ENCODE measurements at regions not wholly inside any gene's neighbourhood (a gene's known extent, or its start where the extent isn't known, plus 50 kb on each side); places are given as distances from the start of the nearest gene placed in this dataset.

GRCh38 chr2:14544247-14544646 is 88.3 kb upstream of the LRATD1 start:
- H3K4me1 ChIP-seq (replicated peaks in 1 of 2; ENCODE audit: control insufficient read depth in 2 of 2, insufficient read depth in 2 of 2, low read length in 2 of 2) = no peaks in the 10 kb centered on the region
- no peaks in the 10 kb centered on the region for H3K9me3 ChIP-seq (replicated peaks; ENCODE audit: control insufficient read depth, insufficient read depth, low read depth, low read length)
- TF ChIP-seq NFRKB (IDR thresholded peaks at IDR 0.05; ENCODE audit: low read depth) (no peak), ETV6 (IDR thresholded peaks at IDR 0.05; ENCODE audit: borderline replicate concordance in 1 of 2, low read depth in 2 of 2, low read length in 1 of 2) (no peak), ETV6 (CRISPR knock-in tag; IDR thresholded peaks at IDR 0.05; ENCODE audit: borderline replicate concordance) (no peak), HNRNPUL1 (IDR thresholded peaks at IDR 0.05; ENCODE audit: low read length) (no peak), FOXA1 (IDR thresholded peaks at IDR 0.05; ENCODE audit: borderline replicate concordance) (no peak), SMARCA5 (IDR thresholded peaks at IDR 0.05) (no peak), CTCF (IDR thresholded peaks at IDR 0.05 in 2 of 3, conservative IDR thresholded peaks at IDR 0.05 in 1 of 3; ENCODE audit: insufficient read depth in 2 of 3, low read depth in 1 of 3, low read length in 3 of 3) (no peak), BRD4 (IDR thresholded peaks at IDR 0.05) (no peak), JUNB (CRISPR knock-in tag; conservative IDR thresholded peaks at IDR 0.05) (no peak), ZNF140 (CRISPR knock-in tag; IDR thresholded peaks at IDR 0.05) (no peak), SIN3A (IDR thresholded peaks at IDR 0.05; ENCODE audit: borderline replicate concordance in 2 of 2, control insufficient read depth in 1 of 2, low read depth in 2 of 2, low read length in 2 of 2) (no peak), RB1 (IDR thresholded peaks at IDR 0.05; ENCODE audit: low read depth) (no peak), HCFC1 (IDR thresholded peaks at IDR 0.05; ENCODE audit: low read depth, low read length) (no peak), PYGO2 (tag; IDR thresholded peaks at IDR 0.05) (no peak), MAFG (tag; conservative IDR thresholded peaks at IDR 0.05) (no peak), ZNF282 (CRISPR knock-in tag; IDR thresholded peaks at IDR 0.05) (no peak), ZNF583 (CRISPR knock-in tag; IDR thresholded peaks at IDR 0.05) (no peak), NR2C1 (IDR thresholded peaks at IDR 0.05) (no peak), NR2C1 (tag; IDR thresholded peaks at IDR 0.05) (no peak), SP1 (CRISPR knock-in tag; IDR thresholded peaks at IDR 0.05) (no peak)
- TF ChIP-seq, protein P1, sequence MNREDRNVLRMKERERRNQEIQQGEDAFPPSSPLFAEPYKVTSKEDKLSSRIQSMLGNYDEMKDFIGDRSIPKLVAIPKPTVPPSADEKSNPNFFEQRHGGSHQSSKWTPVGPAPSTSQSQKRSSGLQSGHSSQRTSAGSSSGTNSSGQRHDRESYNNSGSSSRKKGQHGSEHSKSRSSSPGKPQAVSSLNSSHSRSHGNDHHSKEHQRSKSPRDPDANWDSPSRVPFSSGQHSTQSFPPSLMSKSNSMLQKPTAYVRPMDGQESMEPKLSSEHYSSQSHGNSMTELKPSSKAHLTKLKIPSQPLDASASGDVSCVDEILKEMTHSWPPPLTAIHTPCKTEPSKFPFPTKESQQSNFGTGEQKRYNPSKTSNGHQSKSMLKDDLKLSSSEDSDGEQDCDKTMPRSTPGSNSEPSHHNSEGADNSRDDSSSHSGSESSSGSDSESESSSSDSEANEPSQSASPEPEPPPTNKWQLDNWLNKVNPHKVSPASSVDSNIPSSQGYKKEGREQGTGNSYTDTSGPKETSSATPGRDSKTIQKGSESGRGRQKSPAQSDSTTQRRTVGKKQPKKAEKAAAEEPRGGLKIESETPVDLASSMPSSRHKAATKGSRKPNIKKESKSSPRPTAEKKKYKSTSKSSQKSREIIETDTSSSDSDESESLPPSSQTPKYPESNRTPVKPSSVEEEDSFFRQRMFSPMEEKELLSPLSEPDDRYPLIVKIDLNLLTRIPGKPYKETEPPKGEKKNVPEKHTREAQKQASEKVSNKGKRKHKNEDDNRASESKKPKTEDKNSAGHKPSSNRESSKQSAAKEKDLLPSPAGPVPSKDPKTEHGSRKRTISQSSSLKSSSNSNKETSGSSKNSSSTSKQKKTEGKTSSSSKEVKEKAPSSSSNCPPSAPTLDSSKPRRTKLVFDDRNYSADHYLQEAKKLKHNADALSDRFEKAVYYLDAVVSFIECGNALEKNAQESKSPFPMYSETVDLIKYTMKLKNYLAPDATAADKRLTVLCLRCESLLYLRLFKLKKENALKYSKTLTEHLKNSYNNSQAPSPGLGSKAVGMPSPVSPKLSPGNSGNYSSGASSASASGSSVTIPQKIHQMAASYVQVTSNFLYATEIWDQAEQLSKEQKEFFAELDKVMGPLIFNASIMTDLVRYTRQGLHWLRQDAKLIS (CRISPR knock-in tag; IDR thresholded peaks at IDR 0.05) = no peak
- CTCF ChIA-PET (ENCODE audit: low intra/inter-chr PET ratio) = no interaction called here
- FAIRE-seq = no peak
- WGBS (ENCODE audit: insufficient coverage, low coverage, missing lambda C conversion rate) = 3% methylated on average over 4 of the region's 4 CpGs
- intact Hi-C loops (cut with micrococcal nuclease) = no loop called here
- H3K27me3 ChIP-seq (ENCODE audit: control insufficient read depth in 2 of 2, insufficient read depth in 2 of 2, low read length in 2 of 2) = no peaks in the 10 kb centered on the region
- no peaks in the 10 kb centered on the region for H3K9me1 ChIP-seq (ENCODE audit: control insufficient read depth, insufficient read depth, low read length)
- H3K27ac ChIP-seq (ENCODE audit: extremely low read depth, low read depth, low read length) = no peak overlapping the region
- POLR2A ChIA-PET = no interaction called here
- in situ Hi-C loops (cut with MboI) = no loop called here
- H3K4me3 ChIP-seq = no peak overlapping the region
- no peak overlapping the region for H3K4me2 ChIP-seq (ENCODE audit: insufficient read depth, low read length)
- BruUV-seq (replicated peaks) = no TSS peak
- ATAC-seq = no peak
- H3K36me3 ChIP-seq (ENCODE audit: control insufficient read depth, insufficient read depth, low read length) = no peaks in the 10 kb centered on the region
- H3K9ac ChIP-seq (ENCODE audit: insufficient read depth in 1 of 2, low read depth in 2 of 2, low read length in 2 of 2) = no peak overlapping the region
- no peak for DNase-seq (ENCODE audit: extremely low read depth in 1 of 4, low spot score in 3 of 4)
- no peaks in the 10 kb centered on the region for H4K20me1 ChIP-seq (replicated peaks; ENCODE audit: control insufficient read depth, insufficient read depth, low read length)
- H3K79me2 ChIP-seq (ENCODE audit: control insufficient read depth, insufficient read depth, low read length) = no peaks in the 10 kb centered on the region
- no peak overlapping the region for H2AFZ ChIP-seq (ENCODE audit: low read depth, low read length)
